ENCODE measurements at regions not wholly inside any gene's neighbourhood (a gene's known extent, or its start where the extent isn't known, plus 50 kb on each side); places are given as distances from the start of the nearest gene placed in this dataset.
"Not testable (repeated sequence)": the region's sequence is repeated elsewhere in the genome, so short reads cannot be mapped to it uniquely, and the experiment has no call there.

DNA sequence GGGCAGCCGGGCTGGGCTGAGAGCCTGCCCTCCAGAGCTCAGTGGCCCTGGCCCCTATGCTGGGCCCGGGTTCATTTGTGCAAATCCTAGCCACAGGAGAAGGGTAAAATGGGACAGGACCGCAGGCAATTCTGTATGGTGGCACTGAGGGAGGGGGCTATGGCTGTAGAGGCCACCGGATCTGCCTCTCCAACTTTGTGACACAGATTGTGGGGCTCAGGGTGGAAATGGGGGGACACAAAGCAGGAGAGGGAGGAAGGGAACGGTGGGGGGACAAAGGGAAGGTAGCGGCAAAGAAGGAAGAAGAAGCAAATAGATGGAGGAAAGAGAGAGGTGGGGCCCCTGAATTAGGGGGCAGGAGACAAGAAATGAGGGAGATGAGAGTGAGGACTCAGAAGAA is 201.1 kb downstream of the SMAD2 start:
- no peak for DNase-seq (ENCODE audit: low read depth in 4 of 4, low spot score in 3 of 4)

DNA sequence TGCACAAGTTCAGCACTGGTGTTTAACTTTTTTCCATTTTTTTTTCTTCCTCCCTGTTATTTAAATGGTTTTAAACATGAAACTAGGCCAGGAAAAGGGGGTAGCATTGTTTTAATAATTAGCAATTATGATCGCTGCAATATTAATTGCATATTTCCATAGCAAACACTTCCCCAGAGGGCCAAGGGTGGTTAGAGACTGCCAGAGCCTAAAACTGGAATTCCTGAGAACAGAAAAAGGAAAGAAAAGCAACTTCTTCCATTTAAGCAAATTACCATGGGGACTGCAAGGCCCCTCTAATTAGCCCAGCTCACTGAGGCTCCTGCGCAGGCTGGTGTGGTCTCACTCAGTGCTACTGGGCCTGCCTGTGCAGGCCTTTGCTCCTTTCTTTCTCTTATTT is 201.5 kb downstream of the SMAD2 start:
- DNase-seq (ENCODE audit: low read depth in 4 of 4, low spot score in 3 of 4), result no peak

DNA sequence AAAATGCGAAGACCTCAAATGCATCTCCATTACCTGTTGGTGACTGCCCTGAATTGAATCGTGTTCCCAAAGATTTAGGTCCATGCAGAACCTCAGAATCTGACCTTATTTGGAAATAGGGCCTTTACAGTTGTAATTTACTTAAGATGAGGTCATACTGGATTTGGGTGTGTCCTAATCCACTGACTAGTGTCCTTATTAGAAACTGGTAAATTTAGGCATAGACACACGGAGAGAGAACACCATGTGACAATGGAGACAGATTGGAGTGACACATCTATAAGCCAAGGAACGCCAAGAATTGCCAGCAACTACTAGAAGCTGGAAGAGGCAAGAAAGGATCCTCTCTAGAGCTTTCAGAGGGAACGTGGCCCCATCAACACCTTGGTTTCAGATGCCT is 203.1 kb downstream of the SMAD2 start:
- DNase-seq (ENCODE audit: low read depth in 4 of 4, low spot score in 3 of 4), result no peak

DNA sequence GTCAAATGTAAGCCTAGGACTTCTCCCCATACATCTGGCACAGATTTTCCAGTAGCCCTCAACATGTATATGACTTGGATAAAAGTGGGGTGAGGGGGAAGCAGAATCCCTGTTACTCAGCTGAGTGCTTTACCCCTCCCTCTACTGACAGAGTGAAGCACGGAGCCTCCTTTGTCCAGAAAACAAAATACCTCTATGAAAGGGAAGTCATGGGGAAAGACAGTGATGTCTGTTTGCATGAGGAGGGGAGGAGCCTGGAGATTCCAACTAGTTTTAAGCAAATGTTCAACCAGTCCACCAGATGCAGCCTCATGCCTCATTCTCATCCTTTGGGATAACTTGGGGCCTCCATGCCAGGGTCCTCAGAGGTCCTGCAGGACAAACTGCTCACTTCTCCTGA is 203.9 kb downstream of the SMAD2 start:
- no peak for DNase-seq (ENCODE audit: low read depth in 4 of 4, low spot score in 3 of 4)

DNA sequence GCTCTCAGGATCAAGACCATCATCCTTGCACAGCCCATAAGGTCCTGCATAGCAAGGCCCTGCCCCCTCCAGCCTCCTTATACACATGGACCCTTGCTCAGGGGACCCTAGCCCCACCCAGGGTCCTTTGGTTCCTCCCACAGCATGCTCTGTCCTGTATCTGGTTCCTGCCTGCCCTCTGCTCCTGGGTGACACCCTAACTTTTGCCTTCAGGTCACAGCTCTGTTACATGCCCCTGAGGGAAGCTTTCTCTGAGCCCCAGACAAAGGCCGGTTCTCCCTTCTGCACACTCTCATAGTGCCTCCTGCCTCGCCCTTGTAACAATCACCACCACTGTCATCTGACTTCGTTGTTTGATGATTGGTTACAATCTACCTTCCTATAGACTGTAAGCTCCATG is 204.8 kb downstream of the SMAD2 start:
- DNase-seq (ENCODE audit: low read depth in 4 of 4, low spot score in 3 of 4), result no peak

DNA sequence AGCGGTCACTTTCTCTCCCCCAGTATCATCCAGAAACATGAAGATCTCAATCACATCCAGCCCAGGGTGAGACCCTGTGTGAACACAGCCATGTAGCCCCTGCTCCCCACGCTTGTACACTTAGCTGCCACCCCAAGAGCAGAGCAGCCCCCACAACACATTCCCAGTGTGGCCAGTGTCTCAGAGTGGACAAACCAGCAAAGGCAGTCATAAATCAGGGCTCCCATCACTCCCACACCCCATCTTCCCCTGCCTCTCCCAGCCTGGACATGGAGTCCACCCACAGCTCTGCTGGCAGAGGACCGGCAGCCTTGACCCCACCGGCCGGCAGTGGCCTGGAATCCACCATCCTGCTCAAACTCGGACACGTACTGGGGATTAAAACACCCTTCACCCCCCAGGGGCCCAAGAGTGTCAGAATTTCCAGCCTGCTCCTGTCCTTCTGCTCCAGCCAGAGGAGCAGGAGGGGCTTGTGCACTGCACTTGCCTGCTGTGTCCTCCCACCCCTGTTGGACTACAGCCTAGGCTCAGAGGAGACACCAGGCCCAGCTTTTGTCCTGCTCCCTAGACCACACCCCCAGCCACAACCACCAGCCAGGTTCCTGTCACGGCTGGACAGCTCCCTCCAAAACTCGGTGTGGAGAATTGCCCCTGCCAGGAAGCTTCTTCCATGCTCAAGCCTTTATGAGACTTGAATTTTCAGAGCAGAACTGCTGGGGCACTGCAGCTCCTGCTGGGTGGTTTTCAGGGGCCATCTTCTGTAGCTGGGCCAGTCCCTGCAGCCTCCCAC is 206.1 kb downstream of the SMAD2 start:
- no peak for DNase-seq (ENCODE audit: low read depth in 4 of 4, low spot score in 3 of 4)

DNA sequence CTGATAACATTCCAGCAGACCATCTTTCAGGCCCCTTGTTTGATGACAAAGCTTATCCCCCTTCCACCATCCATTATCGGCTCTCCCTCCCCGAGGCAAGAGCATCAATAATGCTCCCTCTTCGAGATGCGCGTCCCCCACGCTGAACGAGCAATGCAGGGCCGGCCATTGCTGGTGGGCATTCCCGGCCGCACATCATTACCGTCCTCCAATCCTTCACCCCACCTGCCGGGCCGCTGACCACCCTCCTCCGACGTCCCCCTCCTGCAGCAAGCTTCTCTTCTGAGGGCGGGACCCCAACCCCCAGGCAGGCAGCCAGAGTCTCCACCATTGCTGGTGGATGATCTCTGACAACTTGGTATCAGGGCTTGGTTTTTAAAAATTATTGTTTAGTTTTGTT is 208.6 kb downstream of the SMAD2 start:
- DNase-seq (ENCODE audit: low read depth in 4 of 4, low spot score in 3 of 4), result no peak

DNA sequence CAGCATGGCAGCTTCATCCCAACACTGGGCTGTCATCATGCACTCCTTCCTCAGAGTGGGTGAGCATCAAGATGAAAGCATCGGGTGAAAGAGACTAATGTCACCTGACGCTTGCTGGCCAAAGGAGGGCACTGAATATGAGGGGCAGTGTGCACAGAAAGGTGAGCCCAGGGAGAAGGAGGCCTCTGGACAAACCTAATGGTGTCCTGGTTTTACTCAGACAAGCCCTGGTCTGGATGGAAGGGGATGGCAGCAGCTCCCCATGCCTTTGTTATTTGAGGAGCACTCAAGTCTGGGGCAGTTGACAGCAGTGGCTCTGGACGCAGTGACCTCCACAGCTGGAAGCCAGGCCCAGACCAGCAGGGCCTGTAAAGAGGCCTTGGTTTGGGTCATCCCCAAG is 209.7 kb downstream of the SMAD2 start:
- no peak for DNase-seq (ENCODE audit: low read depth in 4 of 4, low spot score in 3 of 4)

DNA sequence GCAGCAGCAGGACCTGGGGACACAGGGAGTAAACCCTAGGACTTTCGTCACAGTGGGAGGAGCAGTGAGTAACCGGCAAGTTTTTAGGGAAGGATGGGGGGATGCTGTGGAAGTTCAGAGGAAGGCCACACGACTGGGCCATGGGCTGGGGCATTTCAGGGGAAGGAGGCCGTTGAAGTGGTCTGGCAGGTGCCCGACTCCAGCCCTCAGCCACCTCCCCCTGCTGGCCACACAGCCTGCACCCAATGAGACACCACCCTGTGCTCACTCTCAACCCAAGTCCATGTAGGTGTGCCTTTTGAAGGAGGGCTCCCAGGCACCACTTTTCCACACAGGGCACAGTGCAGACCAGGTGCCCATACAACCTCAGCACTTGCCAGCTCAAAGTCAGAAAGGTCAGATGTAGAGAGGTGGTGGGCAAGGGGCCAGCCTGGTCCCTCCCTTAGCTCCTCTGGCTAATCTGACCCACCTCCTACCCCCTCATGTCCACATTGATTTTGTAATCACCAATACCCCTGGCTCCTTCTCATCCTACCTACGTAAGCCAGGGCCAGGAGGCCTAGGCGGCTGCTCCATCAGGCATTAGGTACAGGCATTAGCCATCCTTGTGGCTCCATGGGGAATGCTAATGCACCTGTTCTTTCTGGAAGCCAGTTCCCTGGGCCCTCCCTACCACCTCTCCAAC is 211.2 kb downstream of the SMAD2 start:
- DNase-seq (ENCODE audit: low read depth in 4 of 4, low spot score in 3 of 4), result no peak

DNA sequence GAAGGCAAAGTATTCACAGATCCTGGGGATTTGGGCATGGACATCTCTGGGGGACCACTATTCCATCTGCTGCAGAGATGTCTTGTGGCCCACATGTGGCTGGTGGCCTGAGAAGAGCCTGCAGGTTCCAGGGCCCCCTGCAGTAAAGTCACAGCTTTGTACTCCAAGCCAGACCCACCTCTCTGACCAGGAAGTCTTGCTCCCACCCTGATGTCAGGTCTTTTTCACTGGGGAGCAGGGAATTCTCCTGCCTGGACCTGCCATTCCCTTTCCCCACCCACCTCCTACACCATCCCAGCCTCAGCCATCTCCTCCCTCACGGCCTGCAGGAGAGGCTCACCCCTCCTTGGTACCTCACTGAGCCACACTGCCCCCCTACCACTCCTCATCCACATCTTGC is 211.8 kb downstream of the SMAD2 start:
- DNase-seq (ENCODE audit: low read depth in 4 of 4, low spot score in 3 of 4), result no peak

DNA sequence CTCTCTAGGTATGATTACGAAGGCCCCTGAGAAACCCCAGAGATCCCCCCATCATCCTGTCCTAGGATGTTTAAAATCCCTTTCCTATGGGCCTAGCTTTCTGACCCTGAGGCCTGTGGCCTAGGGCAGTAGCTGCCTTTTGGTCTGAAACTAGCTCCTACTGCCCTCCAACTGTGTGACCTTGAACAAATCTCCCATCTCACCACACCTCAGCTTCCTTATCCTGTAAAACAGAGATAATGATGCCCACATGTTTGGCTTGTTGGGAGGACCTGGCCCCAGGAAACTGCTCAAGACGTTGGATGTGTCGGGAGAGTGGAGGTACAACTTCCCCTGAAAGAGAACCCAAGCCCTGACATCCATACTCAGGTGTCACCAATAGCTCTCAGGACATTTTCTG is 213.2 kb downstream of the SMAD2 start:
- DNase-seq (ENCODE audit: low read depth in 4 of 4, low spot score in 3 of 4), result no peak

DNA sequence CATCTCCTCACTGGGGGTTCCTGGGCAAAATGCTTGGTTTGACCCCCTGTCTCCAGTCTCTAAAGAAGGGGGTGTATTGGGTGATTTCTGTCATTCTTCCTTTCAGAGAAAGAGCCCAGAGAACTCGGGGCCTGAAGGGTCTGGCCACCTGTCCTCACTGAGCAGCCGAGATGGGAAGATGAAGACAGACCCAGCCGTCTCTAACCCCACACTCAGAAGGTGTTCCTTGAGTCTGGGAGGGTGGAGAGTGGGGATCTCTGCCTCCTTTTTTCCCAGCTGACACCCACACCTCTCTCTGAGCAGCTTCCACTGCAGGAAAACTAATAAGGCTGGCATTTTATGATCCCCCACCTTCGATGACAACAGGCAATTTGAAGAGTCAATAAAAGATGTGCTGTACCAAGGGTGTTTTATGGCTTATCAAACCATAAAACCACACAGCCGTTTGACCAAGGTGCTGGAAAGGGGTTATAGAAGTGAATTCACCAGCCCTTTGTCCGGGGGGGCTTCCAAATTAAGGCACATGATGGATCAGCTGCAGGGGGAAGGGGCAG is 213.8 kb downstream of the SMAD2 start:
- DNase-seq (ENCODE audit: low read depth in 4 of 4, low spot score in 3 of 4), result no peak

DNA sequence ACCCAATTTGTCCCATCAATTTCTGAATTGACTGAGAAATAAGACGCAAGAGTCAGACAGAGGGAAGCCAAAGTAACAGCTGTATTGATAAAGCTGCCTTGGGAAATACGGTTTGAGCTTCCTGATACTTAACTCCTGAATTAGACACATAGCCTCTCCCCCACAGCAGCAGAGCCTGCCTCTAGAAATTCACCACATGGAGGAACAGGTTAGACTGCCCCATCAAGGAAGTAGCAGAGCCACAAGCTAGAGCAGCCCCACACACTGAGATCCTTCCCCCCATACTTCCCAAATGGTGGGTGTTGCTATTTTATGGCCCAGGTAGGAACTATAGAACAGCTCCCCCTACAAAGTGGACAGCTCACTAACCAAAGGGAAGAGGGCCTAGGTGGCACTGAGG is 220.0 kb downstream of the SMAD2 start:
- DNase-seq (ENCODE audit: low read depth in 4 of 4, low spot score in 3 of 4), result no peak

DNA sequence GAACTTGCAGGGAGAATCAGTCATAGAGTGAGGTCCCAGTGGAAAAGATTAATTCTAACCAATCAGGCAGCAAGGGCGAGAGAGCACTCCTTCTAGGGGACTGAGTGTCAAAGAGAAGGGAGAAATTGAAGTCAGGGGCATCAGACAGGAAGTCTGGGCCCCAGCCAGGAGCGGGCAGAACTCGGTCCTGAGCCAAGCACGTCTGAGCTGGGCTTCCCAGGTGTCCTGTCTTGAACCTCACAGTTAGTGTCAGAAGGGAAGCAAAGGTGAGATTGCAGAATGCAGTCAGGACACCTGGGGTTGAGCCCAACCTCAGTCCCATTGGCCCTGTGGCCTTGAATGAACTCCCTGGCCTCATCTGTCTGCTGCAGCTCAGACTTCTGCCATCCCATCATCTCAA is 220.9 kb downstream of the SMAD2 start:
- DNase-seq (ENCODE audit: low read depth in 4 of 4, low spot score in 3 of 4), result no peak

DNA sequence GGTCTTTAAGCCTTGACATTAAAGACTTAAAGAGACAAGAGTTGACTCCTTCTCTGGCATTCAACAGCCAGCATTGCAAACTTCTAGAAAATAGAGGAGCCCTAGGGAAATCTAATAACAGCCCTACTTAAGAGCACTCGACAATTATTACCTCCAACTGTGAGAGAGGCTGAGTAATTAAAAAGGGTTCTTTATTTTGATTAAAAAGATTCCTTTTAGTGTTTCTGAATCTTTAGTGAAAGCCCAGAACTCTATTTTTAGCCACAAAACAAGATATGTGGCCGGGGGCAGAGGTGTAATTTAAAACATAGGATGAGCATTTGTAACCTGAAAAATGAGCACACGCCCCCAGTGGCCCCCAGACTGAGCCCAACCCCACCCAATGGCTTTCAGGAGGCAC is 222.3 kb downstream of the SMAD2 start:
- no peak for DNase-seq (ENCODE audit: low read depth in 4 of 4, low spot score in 3 of 4)

DNA sequence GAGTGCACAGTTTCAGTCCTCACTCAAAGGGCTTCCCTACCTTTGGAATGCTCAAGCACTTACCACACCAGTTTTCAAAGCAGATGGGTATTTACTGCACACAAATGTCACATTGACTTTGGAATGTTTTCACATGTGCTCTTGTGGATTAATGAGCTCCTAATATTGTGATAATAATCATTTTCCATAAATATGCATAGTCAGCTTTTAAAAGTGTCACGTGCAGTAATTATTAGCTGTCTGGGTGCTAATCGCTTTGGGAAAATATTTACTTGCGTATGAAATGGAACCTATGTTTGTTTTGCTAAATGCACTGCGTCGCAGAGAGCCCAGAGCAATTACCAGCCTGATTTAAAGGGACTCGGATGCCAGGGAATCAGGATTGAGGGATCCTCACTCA is 229.3 kb downstream of the SMAD2 start:
- DNase-seq (ENCODE audit: low read depth in 4 of 4, low spot score in 3 of 4), result no peak

DNA sequence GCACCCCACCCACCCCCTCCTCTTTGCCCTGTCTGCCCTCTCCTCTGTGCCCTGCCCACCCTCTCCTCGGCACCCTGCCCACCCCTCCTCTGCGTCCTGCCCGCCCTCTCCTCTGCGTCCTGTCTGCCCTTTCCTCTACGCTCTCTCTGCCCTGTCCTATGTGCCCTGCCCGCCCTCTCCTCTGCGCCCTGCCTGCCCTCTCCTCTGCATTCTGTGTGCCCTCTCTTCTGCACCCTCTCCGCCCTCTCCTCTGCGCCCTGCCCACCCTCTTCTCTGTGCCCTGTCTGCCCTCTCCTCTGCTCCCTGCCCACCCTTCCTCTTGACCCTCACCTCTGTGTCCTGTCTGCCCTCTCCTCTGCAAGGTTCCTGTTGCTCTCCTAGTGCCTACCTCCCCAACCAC is 233.6 kb downstream of the SMAD2 start:
- DNase-seq (ENCODE audit: low read depth in 4 of 4, low spot score in 3 of 4), result no peak

DNA sequence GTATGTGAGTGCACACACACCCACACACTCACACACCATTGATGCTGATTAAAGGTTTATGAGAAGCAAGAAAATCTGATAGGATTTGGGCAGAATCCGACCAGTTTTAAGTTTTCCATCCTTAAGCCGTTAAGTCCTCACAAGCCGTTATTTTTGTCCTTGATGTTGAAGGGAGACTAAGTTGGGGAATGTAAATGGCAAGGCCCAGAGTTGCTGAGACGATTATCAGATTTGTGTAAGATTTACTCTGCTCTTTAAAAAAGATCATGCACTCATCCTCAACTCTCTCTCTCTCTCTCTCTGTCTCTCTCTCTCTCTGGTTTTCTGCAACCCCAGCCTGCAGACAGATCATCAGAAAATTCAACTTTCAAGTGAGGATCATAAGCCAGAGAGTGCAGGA is 238.8 kb downstream of the SMAD2 start:
- DNase-seq (ENCODE audit: low read depth in 4 of 4, low spot score in 3 of 4), result no peak

DNA sequence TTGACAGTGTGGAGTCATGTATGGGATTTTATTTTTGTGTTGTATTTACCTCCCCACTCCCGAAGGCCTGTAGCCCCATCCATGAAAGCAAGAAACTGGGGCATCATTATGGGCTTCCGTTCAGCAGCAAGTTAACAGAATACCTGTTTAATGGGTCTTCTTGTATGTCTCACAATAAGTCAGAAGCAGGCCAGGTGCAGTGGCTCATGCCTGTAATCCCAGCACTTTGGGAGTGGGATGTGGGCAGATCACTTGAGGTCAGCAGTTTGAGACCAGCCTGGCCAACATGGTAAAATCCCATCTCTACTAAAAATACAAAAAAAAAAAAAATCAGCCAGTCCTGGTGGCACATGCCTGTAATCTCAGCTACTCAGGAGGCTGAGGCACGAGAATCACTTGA is 239.7 kb downstream of the SMAD2 start:
- DNase-seq (ENCODE audit: low read depth in 4 of 4, low spot score in 3 of 4), result not testable (repeated sequence)

DNA sequence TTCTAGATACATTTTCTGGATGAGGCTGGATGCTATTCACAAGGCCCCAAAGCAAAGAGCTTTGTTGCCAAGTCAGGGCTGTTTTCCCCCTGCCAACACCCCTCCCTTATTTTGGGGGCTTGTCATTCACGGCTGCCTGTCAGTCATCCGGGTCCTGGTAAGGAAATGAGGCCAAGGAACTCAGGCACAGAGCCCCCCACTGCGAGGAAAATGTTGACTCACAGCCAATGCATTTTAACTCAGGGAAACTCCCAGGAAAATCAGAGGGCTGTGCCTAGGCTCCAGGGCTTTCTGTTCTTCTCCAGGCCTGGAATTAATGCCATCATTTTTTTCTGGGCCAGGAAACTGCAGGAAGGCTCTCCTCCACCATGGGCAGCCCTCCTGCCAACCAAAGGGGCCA is 241.1 kb downstream of the SMAD2 start:
- no peak for DNase-seq (ENCODE audit: low read depth in 4 of 4, low spot score in 3 of 4)

DNA sequence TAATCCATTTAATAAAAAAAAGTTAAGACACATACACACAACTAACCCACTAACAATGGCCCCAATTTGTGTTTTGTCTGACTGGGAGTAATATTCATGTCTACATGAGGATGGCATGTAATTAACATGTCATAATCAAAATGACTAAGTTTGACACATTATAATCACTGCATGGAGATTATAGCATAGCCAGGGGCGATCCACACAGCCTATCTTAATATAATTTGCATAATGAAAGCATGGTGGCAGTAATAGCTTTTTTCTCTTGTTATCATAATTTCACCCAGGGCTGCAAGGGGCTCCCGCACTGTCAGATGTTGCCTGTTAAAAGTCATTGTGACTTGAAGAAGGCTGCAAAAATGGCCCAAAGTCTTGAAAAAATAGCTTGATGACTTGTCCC is 243.7 kb downstream of the SMAD2 start:
- DNase-seq (ENCODE audit: low read depth in 4 of 4, low spot score in 3 of 4), result no peak

DNA sequence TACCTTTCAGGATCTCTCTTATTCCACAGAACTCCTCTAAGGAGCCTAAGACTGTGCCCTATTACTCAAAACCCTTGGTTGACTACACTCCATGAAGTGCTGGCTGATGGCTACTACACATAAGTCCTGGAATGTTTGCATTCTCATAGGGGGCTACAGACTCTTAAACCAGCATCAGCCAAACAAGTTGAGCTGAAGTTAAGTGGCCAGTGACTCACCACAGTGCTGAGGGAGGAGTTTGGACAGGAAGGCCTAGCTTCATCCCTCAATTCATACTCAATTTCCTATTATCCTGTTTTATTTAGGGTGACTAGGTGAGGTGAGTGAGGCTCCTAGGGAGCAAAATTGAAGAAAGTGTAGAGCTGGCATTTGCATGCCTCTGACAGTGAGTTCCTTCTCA is 246.7 kb downstream of the SMAD2 start:
- DNase-seq (ENCODE audit: low read depth in 4 of 4, low spot score in 3 of 4), result no peak
